NT2/D1 (cell line): ENCODE measurements at regions not wholly inside any gene's neighbourhood (a gene's known extent, or its start where the extent isn't known, plus 50 kb on each side); places are given as distances from the start of the nearest gene placed in this dataset.
"Not testable (repeated sequence)": the region's sequence is repeated elsewhere in the genome, so short reads cannot be mapped to it uniquely, and the experiment has no call there.

Experiments used
- SUZ12 ChIP-seq: IDR thresholded peaks from 2 replicates; pipeline ENCODE4 v1.6.1; 2011; ENCODE audit not compliant: insufficient read length, insufficient read depth; ENCODE audit errors: extremely low read depth
- YY1 ChIP-seq: IDR thresholded peaks from 2 replicates; pipeline ENCODE4 v1.6.1; 2011; ENCODE audit not compliant: insufficient read length, insufficient read depth
- ZNF274 ChIP-seq: IDR thresholded peaks from 2 replicates; pipeline ENCODE4 v1.6.1; 2011; ENCODE audit warnings: mild to moderate bottlenecking, low read depth, low read length

GRCh38 chr2:183478941-183479595, 354.8 kb downstream of the NUP35 start:
- TF ChIP-seq SUZ12, YY1, ZNF274: not testable (repeated sequence)
